Activated CD4-positive, alpha-beta T cell treated with anti-CD3 and anti-CD28 coated beads for 48 hours (primary cell): ENCODE measurements at regions not wholly inside any gene's neighbourhood (a gene's known extent, or its start where the extent isn't known, plus 50 kb on each side); places are given as distances from the start of the nearest gene placed in this dataset.
"Not testable (repeated sequence)": the region's sequence is repeated elsewhere in the genome, so short reads cannot be mapped to it uniquely, and the experiment has no call there.

ENCODE experiments used
- DNase-seq: peaks from one replicate; pipeline ENCODE4 v3.0.0-alpha.2; 2020

DNA sequence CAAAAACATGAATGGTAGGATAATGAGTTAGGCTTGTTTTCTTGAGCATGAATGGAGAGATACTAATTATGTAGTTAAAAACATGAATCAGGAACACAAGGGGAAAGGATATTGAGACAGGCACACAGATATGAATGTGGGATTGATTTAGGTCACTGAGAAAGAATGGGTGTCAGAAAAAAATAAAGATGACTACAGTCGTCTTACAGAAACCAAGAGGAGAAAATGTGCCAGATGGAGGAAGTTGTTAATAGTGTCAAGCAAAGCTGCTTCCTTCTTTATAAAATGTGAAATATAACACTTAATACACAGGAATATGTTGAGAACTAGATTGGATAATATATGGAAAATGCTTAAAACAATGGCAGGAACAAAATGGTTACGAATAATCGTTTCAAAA, 173.3 kb upstream of the BET1 start:
- no peak for DNase-seq

DNA sequence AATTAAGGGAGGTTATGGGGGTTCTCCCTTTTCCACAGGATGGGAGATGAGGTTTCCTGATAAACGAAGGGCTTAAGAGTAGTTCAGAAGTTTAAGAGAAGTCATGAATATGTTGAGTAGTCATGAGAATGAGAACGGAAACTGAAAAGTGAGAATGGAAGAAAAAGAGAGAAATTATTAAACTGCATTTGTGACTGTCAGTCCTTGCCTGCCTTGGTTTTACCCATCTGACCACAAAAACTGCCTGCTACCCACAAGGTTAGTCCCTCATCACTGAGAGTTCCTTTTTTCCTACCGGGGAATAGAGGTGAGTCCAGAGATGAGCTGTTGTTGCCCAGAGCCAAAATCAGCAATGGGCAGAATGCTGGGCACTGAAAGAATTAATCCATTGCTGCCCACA, 174.1 kb upstream of the BET1 start:
- DNase-seq = no peak

DNA sequence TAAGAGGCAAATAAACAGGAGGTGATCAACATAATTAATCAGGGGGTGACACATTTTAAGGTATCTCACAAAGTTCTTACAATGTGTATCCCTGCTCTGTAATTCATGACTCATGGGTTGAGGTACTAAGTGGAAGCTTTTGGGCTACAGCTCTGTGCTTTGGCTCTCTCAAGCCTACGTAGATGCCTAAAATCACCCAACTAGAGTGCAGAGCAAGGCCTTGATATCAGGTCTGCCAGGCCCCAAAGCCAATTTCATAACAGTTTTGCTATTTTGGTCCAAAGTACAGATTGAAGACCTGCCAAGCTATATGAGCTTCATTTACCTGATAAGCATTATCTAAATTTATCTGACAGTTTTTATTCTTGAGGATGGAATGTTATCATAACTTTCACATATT, 175.3 kb upstream of the BET1 start:
- DNase-seq = no peak

DNA sequence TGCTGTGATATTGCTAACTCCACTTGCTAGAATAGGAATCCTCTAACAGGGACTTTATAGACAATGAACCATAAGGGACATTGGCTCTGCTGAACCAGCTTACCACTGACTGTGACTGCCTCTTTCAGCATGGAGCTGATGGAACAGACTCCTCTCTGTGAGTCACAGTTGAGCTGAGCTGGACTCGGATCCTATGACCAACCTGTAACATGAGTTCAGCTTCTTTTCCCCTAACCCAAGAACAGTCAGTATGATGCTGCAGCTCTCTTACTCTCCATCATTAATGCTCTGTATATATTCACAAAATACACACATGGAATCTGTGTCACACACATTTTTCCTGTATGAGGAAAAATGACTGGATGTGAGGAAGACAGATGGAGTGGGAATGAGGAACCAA, 177.9 kb upstream of the BET1 start:
- no peak for DNase-seq

DNA sequence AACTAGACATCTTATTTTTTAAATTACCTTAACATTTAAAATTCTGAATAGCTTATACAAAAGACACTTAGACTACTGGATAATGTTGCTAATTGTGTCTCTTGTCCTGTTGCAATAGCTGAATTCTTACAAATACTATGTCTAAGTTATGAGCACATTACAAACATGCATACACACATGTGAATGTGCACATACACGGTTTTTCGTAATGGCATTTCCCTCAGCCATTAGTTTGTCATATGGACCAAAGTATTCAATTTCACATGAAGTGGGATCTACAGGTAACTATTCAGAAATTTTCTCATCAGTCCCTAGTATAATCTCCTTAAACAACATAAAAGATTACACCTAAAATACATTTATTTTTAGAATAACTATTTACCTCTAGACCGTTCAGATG, 178.6 kb upstream of the BET1 start:
- DNase-seq = no peak

DNA sequence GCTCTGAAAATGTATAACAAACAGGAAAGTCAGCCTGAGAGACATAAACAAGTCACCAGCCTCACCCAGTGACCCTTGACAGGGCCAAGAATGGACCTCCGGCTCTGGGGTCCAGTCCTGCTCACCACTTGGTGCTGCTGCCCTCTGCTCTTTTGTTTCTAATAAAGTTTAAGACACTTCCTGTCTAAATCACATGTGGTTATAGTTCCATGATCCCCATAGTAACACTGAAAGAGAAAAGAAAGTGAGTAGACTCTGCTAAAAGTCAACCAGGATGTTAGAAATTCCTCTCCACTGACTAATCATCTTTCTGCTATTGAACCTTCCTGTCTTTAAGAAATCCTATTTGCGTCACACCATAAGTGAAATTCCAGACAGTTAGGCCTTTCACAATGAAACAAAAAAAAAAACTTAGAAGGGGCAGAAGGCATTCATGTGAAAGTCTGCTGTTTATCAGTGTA, 179.2 kb upstream of the BET1 start:
- DNase-seq = no peak

DNA sequence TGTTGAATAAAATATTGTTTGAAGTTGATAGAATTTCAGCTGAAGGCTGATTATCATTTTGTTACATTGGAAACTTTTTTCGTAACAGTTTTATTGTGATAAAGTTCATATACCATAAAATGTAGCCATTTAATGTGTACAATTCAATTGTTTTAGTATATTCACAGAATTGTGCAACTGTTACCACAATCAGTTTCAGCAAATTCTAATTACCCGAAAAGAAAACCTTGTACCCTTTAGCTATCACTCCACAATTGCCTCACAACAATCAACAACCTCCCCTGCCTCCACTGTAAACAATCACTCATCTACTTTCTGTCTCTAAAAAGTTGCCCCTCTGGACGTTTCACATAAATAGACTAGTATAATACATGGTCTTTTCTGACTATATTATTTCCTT, 179.7 kb upstream of the BET1 start:
- DNase-seq = no peak

DNA sequence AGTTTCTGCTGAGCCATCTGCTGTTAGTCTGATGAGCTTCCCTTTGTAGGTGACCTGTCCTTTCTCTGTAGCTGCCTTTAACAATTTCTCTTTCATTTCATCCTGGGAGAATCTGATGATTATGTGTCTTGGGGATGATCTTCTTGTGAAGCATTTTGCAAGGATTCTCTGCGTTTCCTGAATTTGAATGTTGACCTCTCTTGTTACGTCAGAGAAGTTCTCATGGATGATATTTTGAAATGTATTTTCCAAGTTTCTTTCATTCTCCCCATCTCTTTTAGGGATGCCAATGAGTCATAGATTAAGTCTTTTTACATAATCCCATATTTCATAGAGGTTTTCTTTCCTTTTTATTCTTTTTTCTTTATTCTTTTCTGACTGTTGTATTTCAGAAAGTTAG, 184.2 kb upstream of the BET1 start:
- no peak for DNase-seq

DNA sequence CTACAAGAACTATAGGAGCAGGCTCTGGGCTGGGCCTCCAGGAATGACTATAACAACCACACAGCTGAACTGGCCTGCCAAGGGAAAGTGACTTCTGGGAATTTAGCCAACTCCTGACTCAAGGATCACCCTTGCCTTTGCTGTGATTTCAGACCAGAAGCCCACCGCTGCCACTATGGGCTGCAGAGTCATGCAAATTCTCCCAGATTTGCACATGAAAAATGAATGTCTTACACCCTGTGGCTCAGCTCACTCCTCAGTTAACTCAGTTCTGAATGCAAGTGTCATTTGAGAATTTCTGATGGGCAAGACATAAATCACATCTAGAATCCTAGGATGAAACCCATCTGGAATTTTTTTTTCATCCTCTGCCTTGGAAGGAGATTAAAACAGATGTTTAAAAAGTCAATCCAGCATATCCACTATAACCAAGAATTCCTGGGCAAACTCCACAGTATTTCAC, 186.5 kb upstream of the BET1 start:
- DNase-seq = no peak

DNA sequence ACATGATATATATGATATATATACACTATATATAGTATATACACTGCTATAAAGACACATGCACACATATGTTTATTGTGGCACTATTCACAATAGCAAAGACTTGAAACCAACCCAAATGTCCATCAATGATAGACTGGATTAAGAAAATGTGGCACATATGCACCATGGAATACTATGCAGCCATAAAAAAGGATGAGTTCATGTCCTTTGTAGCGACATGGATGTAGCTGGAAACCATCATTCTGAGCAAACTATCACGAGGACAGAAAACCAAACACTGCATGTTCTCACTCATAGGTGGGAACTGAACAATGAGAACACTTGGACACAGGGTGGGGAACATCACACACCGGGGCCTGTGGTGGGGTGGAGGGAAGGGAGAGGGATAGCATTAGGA, 190.3 kb upstream of the BET1 start:
- not testable (repeated sequence) for DNase-seq

DNA sequence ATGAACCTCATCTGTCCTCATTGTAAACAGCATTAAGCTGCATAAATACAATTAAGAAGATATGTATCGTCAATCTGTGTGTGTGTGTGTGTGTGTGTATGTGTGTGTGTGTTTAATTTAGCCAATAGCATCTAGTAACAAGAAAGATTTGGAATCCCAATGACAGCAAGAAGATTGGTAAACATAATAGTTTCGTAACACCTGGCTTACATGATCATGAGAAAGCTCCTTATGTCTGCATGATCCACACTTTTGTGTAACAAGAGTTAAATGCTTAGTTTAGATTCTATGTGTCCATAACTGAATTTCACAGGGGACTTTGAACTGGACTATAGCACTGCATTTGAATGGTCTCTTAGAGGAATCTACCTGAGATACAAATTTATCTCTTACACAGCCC, 191.0 kb upstream of the BET1 start:
- DNase-seq = no peak

DNA sequence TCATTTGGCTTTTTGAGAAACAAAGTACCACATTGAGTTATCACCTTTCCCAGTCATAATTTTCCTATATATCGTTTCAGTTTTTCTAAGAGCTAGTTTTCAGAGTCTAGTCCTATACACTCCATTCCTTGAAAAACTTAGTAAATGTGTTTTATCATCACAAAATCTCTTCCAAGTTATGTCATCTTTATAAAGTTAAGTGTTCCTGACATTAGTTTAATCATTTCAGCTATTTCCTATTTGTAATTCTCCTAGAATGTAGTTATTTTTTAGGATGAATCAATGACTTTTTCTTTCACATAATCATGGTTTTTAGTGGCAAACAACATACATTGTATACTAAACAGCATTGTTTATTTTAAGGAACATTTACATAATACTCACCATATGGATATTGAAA, 191.7 kb upstream of the BET1 start:
- DNase-seq = no peak

DNA sequence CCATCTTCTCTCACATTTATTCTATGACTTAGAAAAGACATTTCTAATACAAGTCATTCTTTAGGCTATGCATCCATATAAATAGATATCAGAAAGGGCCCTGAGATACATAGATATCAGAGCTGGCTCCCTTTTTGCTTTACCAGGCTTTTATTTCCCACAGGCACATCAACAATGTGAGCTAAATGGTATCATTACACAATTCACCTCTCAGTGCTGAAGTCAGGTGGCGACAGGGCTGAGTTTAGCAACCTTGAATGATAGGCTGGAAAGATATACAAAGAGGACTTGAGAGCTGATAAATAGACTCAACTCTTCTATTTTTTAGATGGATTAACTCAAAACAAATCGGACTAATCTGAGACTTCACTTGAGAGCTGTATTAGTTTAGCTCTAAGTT, 189.2 kb upstream of the COL1A2 start:
- DNase-seq = no peak

DNA sequence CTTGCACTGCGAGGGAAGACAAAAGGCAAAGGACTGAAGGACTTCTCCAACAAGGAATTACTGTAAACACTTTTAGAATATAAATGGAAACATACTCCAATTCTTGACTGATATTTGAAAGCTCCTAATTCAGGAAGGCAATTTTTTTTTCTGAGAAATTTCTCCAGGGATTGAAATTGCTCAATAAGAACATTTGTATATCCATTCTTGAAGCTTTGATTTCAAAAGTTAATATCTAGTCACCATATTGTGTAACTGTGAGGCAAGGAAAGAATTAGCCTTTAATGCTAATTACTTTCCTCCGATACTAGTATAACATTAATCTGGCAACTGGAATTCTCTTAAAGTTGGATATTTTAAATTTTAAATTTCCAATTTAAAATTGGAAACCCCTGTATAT, 188.4 kb upstream of the COL1A2 start:
- no peak for DNase-seq

DNA sequence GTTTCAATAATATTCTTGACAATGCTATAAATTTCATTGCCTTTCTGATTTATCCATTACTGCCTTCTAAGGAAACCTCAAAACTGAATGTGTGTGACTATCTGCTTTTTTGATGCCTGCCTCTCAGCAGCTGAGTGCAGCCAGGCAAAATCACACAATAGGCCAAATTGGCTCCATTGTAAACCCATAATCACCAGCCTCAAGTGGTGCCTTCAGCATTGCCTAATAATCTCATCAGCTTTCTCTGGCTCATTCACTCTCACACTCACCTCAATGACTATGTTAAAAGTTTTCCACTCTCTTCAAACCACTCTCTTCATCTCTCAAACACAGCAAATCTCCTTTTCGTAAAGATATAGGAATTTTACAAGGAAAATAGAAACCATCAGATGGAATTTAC, 182.5 kb upstream of the COL1A2 start:
- DNase-seq = no peak

DNA sequence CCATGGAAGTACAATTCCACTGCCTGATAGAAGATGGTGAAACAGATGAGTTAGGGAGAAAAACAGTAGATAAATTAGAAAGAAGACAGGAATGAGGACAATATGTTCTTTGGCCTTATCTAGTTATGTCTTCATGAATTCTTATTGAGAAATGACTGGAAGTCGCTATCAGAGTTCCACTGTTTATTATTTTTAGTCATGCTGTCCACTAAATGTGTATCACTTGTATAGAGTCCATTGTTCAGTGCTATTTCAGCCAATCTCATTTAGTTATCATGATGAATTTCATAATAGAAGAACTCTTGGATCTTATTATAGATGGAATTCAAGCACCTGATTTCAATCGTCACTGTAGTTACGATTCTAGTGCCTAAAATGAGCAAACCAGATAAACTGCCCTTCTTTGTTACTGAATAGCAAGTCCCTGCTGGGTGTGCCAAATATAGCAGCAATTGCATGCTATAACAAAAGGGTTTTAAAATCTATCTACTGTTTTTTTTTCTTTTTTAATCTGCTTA, 177.7 kb upstream of the COL1A2 start:
- DNase-seq = no peak

DNA sequence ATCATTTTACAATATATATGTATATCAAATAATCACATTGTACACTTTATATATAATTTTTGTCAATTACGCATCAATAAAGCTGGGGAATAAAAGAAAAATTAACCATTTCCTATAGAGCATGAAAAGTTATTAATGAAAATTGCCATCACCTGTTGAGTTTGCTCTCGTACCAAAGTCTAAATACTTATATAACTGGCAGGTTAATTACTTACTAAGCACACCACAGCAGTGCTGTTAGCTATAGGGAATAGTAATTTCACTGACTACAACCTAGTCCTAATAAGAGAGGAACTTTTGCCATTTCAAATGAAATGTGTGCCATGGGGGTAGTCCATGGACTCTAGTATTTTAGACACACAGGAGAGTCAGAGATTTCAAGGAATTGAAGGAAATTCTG, 176.9 kb upstream of the COL1A2 start:
- DNase-seq = no peak

DNA sequence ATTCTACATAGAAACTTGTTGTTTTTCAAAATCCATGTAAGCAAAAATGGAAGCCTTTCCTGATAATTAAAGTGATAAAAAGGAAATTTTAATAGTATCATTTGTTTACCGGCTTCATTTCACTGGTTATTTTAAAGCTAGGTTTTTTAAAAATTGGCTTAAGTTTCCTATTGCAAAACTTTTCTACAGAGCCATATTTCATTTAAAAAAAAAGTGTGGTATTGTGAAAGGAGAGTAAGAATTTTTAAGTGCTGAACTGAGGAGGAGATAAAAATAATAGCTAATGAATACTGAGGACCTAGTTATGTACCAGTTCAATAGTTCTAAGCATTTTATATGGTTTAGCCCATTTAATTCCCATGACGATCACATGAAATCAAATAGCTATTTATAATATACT, 172.2 kb upstream of the COL1A2 start:
- DNase-seq = no peak

DNA sequence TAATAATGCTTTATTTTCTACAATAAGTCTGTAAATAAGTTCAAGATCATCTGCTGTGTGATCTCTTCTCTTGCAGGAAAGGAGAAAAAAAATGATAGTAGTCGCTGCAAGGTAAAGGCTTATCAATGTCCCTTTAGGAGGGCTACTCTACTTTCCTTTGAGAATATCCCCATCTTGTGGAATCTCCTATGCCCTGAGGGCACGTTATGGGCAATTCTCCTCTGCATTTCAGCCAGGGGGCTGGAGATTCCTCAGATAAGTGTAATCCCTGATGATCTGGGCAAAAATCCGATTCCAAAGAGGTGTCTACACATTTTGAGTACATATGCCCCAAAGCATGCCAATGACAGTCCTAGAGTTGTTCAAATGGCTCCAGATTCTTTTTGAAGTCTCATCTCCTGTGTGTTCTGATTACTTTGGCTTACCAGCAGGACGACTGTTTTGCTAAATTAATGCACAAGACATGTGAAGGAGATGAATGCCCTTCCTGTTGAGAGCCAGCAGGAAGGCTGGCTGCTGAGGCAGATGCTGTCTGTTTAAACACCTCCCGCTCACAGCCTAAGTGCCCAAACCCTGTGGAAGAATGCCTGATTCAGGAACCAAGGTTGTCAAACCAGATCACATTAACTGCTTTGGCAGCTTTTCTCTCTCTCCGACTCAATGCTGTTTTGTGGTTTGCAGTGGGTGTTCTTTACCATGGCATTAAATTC, 171.2 kb upstream of the COL1A2 start:
- no peak for DNase-seq

DNA sequence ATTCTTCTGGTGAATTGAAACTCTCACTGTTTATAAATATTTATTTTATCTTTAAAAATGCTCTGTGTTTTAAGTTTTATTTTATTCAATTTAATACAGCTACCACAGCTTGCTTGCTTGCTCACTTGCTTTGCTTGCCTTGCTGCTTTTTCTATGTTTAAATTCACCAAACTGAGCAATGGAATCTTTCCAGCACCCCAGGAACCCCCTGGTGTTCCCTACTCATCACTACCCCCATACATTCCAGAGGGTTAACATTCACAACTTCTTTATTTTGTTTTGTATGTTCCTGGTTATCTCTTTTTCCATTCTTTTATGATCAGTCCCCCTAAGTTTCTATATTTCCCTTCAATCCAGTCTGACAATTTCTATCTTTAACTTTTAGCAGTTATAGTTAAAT, 166.5 kb upstream of the COL1A2 start:
- DNase-seq = no peak

DNA sequence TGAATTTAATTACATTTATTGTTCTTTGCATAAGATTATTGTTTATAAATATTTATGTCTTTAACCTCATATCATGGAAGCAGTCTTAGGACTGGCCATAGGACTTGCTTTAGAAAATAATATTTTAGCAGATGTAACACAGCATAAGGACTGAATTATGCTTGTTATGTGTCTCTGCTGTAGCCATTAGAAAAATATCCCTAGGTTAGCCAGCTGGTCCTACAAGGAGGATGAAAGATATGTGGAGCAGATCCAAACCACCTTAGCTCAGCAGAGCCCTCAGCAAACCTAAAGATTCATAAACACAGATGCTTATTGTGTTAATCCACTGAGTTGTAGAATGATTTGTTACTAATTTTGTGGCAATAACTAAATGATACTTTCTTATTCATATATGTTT, 166.0 kb upstream of the COL1A2 start:
- no peak for DNase-seq

DNA sequence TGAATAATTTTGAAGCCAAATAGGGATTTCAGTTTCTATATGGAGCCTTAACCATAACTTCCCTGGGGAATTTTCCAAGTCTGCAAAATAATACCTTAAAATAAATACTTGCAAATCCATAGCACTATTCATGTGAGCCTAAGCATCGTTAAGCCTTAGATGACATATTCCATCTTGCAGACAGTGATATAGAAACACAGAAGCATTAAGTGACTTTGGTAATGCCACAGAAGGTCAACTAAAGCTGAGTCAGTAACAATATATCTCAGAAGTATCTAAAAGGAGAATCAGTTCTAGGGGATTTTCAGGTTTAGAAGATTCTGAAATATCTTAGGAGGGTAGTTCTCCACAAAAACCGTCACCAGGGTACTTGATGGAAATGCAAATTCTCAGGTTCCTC, 163.4 kb upstream of the COL1A2 start:
- no peak for DNase-seq

DNA sequence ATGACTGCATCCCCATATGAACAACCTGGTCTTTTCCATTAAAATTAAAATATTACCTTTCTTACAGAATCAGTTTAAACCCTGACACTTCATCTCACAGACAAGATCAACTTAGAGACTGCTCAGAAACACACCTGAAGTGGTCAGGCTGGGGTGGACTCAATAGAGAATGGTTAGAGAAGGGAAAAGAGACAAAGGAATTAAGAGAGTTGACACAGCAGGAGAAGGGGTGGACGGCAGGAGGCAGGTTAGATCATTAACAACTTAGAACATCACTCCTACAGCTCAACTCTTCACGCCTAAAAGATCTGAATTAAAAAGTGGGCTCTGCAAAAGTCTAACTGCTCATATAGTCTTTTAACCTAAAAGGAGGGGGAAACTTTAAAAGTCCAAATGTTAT, 157.7 kb upstream of the COL1A2 start:
- no peak for DNase-seq

DNA sequence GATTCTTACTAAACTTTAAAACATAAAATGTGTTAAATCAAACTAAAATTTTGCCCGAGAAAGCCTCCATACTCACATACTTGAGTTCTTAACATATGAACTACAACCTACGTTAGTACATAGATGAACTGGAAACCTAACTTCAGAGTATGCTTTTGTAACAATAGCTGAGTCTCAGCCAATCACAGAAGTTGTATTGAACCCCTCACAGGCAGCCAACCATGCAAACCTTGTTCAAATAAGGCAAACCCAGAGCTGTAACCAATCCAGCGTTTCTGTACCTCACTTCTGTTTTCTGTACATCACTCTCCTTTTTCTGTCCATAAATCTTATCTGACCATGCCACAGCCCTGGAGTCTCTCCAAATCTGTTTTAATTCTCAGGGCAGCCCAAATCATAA, 157.3 kb upstream of the COL1A2 start:
- DNase-seq = no peak

DNA sequence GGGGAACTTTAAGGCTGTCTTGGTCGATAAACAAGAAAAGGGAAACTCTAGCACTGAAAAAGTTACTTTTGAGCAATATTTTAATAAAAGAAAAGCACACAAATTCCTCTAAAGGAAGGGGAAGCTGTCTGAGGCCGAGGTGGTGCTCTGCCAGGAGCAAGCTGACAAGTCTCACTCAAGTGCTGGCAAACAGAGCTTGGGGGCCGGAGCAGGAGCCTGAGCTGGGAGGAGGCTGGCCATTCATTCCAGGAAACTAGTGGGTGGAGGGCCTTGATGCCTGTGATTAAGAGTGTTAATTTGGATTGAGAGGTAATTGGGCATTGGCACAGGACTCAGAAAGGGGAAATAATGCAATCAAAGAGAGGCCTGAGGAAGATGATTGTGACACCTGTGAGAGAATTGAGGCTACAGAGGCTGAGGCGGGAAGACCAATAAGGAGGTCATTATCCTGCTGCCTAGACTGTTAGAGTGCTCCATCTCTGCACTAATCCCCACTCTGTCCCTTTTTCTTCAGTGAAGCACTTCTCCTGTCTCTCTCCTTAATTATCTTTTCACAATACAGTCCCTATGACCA, 154.9 kb upstream of the COL1A2 start:
- DNase-seq = no peak
